ENCODE measurements at regions not wholly inside any gene's neighbourhood (a gene's known extent, or its start where the extent isn't known, plus 50 kb on each side); places are given as distances from the start of the nearest gene placed in this dataset.
"Not testable (repeated sequence)": the region's sequence is repeated elsewhere in the genome, so short reads cannot be mapped to it uniquely, and the experiment has no call there.

- DNase-seq (ENCODE audit: low read depth in 3 of 3, low spot score in 1 of 3): no peak
These were observed 69.2 kb downstream of the LYZL2 start for GRCh38 chr10:30560326-30560725.

- DNase-seq (ENCODE audit: low read depth in 3 of 3, low spot score in 1 of 3): no peak
These were observed 70.4 kb downstream of the LYZL2 start for GRCh38 chr10:30559180-30559579.

GRCh38 chr10:30558411-30558810 lies 71.1 kb downstream of the LYZL2 start:
- no peak for DNase-seq (ENCODE audit: low read depth in 3 of 3, low spot score in 1 of 3)

GRCh38 chr10:30557884-30558283 lies 71.7 kb downstream of the LYZL2 start:
- DNase-seq (ENCODE audit: low read depth in 3 of 3, low spot score in 1 of 3): no peak

- DNase-seq (ENCODE audit: low read depth in 3 of 3, low spot score in 1 of 3): no peak
These were observed 73.4 kb downstream of the LYZL2 start for GRCh38 chr10:30556189-30556588.

GRCh38 chr10:30555465-30555864 lies 74.1 kb downstream of the LYZL2 start:
- DNase-seq (ENCODE audit: low read depth in 3 of 3, low spot score in 1 of 3): no peak

- DNase-seq (ENCODE audit: low read depth in 3 of 3, low spot score in 1 of 3): no peak
These were observed 75.1 kb downstream of the LYZL2 start for GRCh38 chr10:30554440-30554825.

- DNase-seq (ENCODE audit: low read depth in 3 of 3, low spot score in 1 of 3): no peak
These were observed 75.7 kb downstream of the LYZL2 start for GRCh38 chr10:30553626-30554439.

- no peak for DNase-seq (ENCODE audit: low read depth in 3 of 3, low spot score in 1 of 3)
These were observed 76.4 kb downstream of the LYZL2 start for GRCh38 chr10:30553018-30553625.

- DNase-seq (ENCODE audit: low read depth in 3 of 3, low spot score in 1 of 3): no peak
These were observed 78.4 kb downstream of the LYZL2 start for GRCh38 chr10:30550967-30551815.

GRCh38 chr10:30549134-30549687 lies 80.3 kb downstream of the LYZL2 start:
- DNase-seq (ENCODE audit: low read depth in 3 of 3, low spot score in 1 of 3): not testable (repeated sequence)

GRCh38 chr10:30546511-30546910 lies 83.0 kb downstream of the LYZL2 start:
- DNase-seq (ENCODE audit: low read depth in 3 of 3, low spot score in 1 of 3): no peak

GRCh38 chr10:30542895-30543288 lies 86.7 kb downstream of the LYZL2 start:
- DNase-seq (ENCODE audit: low read depth in 3 of 3, low spot score in 1 of 3): no peak

GRCh38 chr10:30542001-30542894 lies 87.3 kb downstream of the LYZL2 start:
- no peak for DNase-seq (ENCODE audit: low read depth in 3 of 3, low spot score in 1 of 3)

- no peak for DNase-seq (ENCODE audit: low read depth in 3 of 3, low spot score in 1 of 3)
These were observed 89.3 kb downstream of the LYZL2 start for GRCh38 chr10:30540276-30540675.

- no peak for DNase-seq (ENCODE audit: low read depth in 3 of 3, low spot score in 1 of 3)
These were observed 91.5 kb downstream of the LYZL2 start for GRCh38 chr10:30538086-30538485.

GRCh38 chr10:30537586-30537985 lies 92.0 kb downstream of the LYZL2 start:
- no peak for DNase-seq (ENCODE audit: low read depth in 3 of 3, low spot score in 1 of 3)

GRCh38 chr10:30537158-30537557 lies 92.4 kb downstream of the LYZL2 start:
- not testable (repeated sequence) for DNase-seq (ENCODE audit: low read depth in 3 of 3, low spot score in 1 of 3)

- no peak for DNase-seq (ENCODE audit: low read depth in 3 of 3, low spot score in 1 of 3)
These were observed 93.0 kb downstream of the LYZL2 start for GRCh38 chr10:30536578-30536977.

GRCh38 chr10:30535677-30536076 lies 93.9 kb downstream of the LYZL2 start:
- DNase-seq (ENCODE audit: low read depth in 3 of 3, low spot score in 1 of 3): no peak
